BLaER1 treated with 17β-estradiol and CSF1 and Interleukin-3, amounts not matched to agents 10 nM and 100 nM (cell line): ENCODE measurements at regions not wholly inside any gene's neighbourhood (a gene's known extent, or its start where the extent isn't known, plus 50 kb on each side); places are given as distances from the start of the nearest gene placed in this dataset.

Experiments
- H3K27ac ChIP-seq, 11 experiments: shearing (Covaris generic); formaldehyde crosslinking; 2 replicates each; pipeline ENCODE4 v1.8.1; 2022
- H3K27me3 ChIP-seq, 11 experiments: shearing (Covaris generic); formaldehyde crosslinking; 2 replicates each; pipeline ENCODE4 v1.8.1; 2022
- H3K36me3 ChIP-seq, 11 experiments: shearing (Covaris generic); formaldehyde crosslinking; 2 replicates each; pipeline ENCODE4 v1.8.1; 2022
- H3K4me1 ChIP-seq, 10 experiments: shearing (Covaris generic); formaldehyde crosslinking; 2 replicates each; pipeline ENCODE4 v1.8.1; 2022
- H3K4me2 ChIP-seq, 11 experiments: shearing (Covaris generic); formaldehyde crosslinking; 2 replicates each; pipeline ENCODE4 v1.8.1; 2022
- H3K4me3 ChIP-seq, 10 experiments: shearing (Covaris generic); formaldehyde crosslinking; 2 replicates each; pipeline ENCODE4 v1.8.1; 2022
- H3K9ac ChIP-seq, 11 experiments: shearing (Covaris generic); formaldehyde crosslinking; 2 replicates each; pipeline ENCODE4 v1.8.1; 2022
- H3K9me3 ChIP-seq, 11 experiments: shearing (Covaris generic); formaldehyde crosslinking; replicated peaks in 1 of 11; 2 replicates each; pipeline ENCODE4 v1.8.1; 2022
- H4K20me1 ChIP-seq, 11 experiments: shearing (Covaris generic); formaldehyde crosslinking; 2 replicates each; pipeline ENCODE4 v1.8.1; 2022
- Cebpa-rat ChIP-seq, 11 experiments: shearing (Covaris generic); IDR thresholded peaks; 2 replicates each; pipeline ENCODE4 v1.8.1; 2022

GRCh38 chr1:4600615-4601460 lies 53.6 kb upstream of the AJAP1 start:
- no peak for TF ChIP-seq Cebpa-rat (IDR thresholded peaks at IDR 0.05)
- Histone ChIP-seq H3K27ac (no peak overlapping the region), H3K4me3 (no peak overlapping the region), H4K20me1 (0 out of 22 replicates have a peak, but pooled peaks cover 0 to 4% (median 0%) of the 10 kb centered on the region in 11 experiments), H3K4me2 (no peak overlapping the region), H3K9ac (no peak overlapping the region), H3K4me1 (peaks cover 18 to 29% (median 23%) of the 10 kb centered on the region in 10 experiments), H3K27me3 (peaks cover 0 to 16% (median 0%) of the 10 kb centered on the region in 11 experiments; a peak in 5 of 22 replicates), H3K36me3 (no peaks in the 10 kb centered on the region), H3K9me3 (no peaks in the 10 kb centered on the region)

GRCh38 chr1:4601941-4602340 lies 52.5 kb upstream of the AJAP1 start:
- Histone ChIP-seq H3K4me1 (peaks cover 10 to 19% (median 14%) of the 10 kb centered on the region in 10 experiments), H3K27ac (no peak overlapping the region), H3K36me3 (no peaks in the 10 kb centered on the region), H4K20me1 (no peaks in the 10 kb centered on the region), H3K4me3 (no peak overlapping the region), H3K9me3 (no peaks in the 10 kb centered on the region), H3K9ac (no peak overlapping the region), H3K27me3 (peaks cover 0 to 8% (median 0%) of the 10 kb centered on the region in 11 experiments; a peak in 3 of 22 replicates), H3K4me2 (no peak overlapping the region)
- no peak for TF ChIP-seq Cebpa-rat (IDR thresholded peaks at IDR 0.05)

GRCh38 chr1:4602462-4603294 lies 51.7 kb upstream of the AJAP1 start:
- H3K27ac ChIP-seq, result no peak overlapping the region
- peaks cover 0 to 8% (median 0%) of the 10 kb centered on the region in 11 experiments; a peak in 2 of 22 replicates for H3K27me3 ChIP-seq

GRCh38 chr1:4603295-4604110 lies 50.9 kb upstream of the AJAP1 start:
- Histone ChIP-seq H3K36me3 (no peaks in the 10 kb centered on the region), H3K9ac (no peak overlapping the region), H4K20me1 (no peaks in the 10 kb centered on the region), H3K27ac (no peak overlapping the region), H3K9me3 (no peaks in the 10 kb centered on the region), H3K4me1 (peaks cover 4 to 19% (median 10%) of the 10 kb centered on the region in 10 experiments; a peak in 17 of 20 replicates), H3K4me3 (no peak overlapping the region), H3K27me3 (peaks cover 0 to 8% (median 0%) of the 10 kb centered on the region in 11 experiments; a peak in 2 of 22 replicates), H3K4me2 (peak overlapping the region in 5 of 11 experiments; percentile 33 to 72 (median 50); a peak in 10 of 22 replicates)
- TF ChIP-seq Cebpa-rat (IDR thresholded peaks at IDR 0.05), result no peak

More at GRCh38 chr1:4602462-4603294, 51.7 kb upstream of the AJAP1 start:
- no peak for TF ChIP-seq Cebpa-rat (IDR thresholded peaks at IDR 0.05)
- Histone ChIP-seq H3K9ac (no peak overlapping the region), H3K36me3 (no peaks in the 10 kb centered on the region), H3K4me1 (peaks cover 8 to 19% (median 11%) of the 10 kb centered on the region in 10 experiments; a peak in 17 of 20 replicates), H3K4me3 (no peak overlapping the region), H3K4me2 (peak overlapping the region in 5 of 11 experiments; percentile 33 to 72 (median 50); a peak in 10 of 22 replicates), H4K20me1 (no peaks in the 10 kb centered on the region), H3K9me3 (no peaks in the 10 kb centered on the region)
